AG10803 (cell line): ENCODE measurements at regions not wholly inside any gene's neighbourhood (a gene's known extent, or its start where the extent isn't known, plus 50 kb on each side); places are given as distances from the start of the nearest gene placed in this dataset.
"Not testable (repeated sequence)": the region's sequence is repeated elsewhere in the genome, so short reads cannot be mapped to it uniquely, and the experiment has no call there.

ENCODE experiments used
- DNase-seq: peaks from one replicate; pipeline ENCODE4 v3.0.0; 2010; ENCODE audit warnings: low read depth
- H3K4me3 ChIP-seq: 2 replicates; pipeline ENCODE4 v1.5.1; 2011; ENCODE audit warnings: mild to moderate bottlenecking, low read length, control low read depth
- CTCF ChIP-seq: conservative IDR thresholded peaks from 2 replicates; pipeline ENCODE4 v1.5.1; 2011; ENCODE audit warnings: mild to moderate bottlenecking, low read length, control low read depth, inconsistent platforms

GRCh38 chr7:24441314-24442027 is 131.8 kb upstream of the PALS2 start:
- DNase-seq: no peak
- no peak for TF ChIP-seq CTCF
- no peak overlapping the region for H3K4me3 ChIP-seq

- H3K4me3 ChIP-seq: no peak overlapping the region
- DNase-seq: no peak
Observed at GRCh38 chr7:24442170-24442777, 131.0 kb upstream of the PALS2 start.

GRCh38 chr7:24444666-24445440 is 128.4 kb upstream of the PALS2 start:
- H3K4me3 ChIP-seq: no peak overlapping the region
- no peak for DNase-seq
- no peak for TF ChIP-seq CTCF

More at GRCh38 chr7:24442170-24442777, 131.0 kb upstream of the PALS2 start:
- no peak for TF ChIP-seq CTCF

GRCh38 chr7:24448038-24448437 is 125.2 kb upstream of the PALS2 start:
- no peak overlapping the region for H3K4me3 ChIP-seq
- DNase-seq: no peak
- no peak for TF ChIP-seq CTCF

DNA sequence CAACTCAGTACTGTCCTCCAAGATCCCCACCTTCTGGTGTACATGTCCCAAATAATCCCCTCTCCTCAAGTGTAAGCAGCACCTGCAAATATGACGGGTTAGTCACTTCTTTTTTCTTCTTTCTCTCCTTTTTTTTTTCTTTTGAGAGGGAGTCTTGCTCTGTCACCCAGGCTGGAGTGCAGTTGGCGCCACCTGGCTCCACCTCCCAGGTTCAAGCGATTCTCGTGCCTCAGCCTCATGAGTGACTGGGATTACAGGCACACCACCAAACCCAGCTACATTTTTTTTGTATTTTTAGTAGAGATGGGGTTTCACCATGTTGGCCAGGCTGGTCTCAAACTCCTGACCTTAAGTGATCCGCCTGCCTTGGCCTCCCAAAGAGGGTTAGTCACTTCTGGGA is 123.8 kb upstream of the PALS2 start:
- not testable (repeated sequence) for H3K4me3 ChIP-seq, DNase-seq

DNA sequence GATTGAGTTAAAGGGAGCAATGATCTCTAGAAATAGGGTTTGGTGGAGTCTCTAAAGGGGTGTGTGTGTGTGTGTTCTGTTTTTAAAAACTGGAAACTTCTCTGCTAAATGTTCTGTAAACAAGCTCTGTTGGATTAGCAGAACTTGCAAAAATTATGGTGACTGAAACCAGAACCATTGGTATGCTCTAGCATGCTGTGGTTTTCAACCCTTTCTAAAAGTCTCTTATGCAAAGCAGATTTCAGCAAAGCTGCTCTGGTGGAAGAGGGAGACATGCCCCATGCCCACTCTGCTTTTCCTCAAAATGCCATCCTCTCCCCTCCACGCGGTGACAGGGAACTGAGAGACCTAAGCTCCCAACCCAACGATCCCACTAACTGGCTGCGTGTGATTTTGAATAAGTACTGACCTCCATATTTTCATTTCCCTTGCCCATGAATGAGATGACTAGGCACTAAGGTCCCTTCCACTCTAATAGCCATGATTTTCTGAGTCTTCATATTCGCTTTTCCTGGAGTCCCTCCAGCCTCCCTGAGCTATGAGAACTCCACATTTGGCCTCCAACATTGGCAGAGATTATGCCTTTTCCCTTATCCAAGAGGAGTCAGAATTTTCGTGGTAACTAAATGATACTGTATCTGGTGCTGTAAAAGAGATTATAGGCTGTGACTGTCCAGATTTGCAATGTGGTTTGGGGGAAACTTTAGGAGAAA is 117.3 kb upstream of the PALS2 start:
- no peak for TF ChIP-seq CTCF
- H3K4me3 ChIP-seq: no peak overlapping the region
- no peak for DNase-seq

DNA sequence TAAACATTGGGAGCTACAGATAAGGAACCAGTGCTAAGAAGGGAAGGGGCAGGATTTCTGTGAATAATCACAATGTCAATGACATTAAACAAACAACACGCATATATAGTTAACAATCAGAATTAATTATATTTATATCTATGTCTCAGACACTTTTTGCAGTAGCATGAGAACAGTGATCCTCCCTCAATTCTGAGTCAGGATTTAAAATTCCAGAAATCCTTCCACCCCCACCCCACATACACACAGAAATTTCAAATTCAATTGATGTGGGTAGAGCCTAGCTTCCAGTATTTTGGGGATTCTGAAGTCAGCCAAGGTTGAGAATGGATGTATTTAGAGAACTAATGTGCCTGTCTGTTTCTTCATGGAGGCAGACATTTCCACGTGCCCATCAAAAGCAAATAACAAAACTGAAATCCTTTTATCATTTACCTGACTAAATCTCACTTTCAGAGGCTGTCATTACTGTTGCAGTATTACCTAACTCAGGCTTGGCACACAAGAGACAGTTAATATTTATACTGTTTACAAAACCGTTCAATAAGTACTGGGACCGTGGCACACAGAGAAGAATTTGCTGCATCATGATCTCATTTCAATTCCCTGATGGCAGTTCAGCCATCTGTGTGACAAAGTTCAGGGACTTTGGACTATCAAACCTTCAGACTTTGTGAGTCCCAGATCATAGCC is 116.6 kb upstream of the PALS2 start:
- no peak for TF ChIP-seq CTCF
- no peak overlapping the region for H3K4me3 ChIP-seq
- DNase-seq: no peak
